ENCODE measurements at regions not wholly inside any gene's neighbourhood (a gene's known extent, or its start where the extent isn't known, plus 50 kb on each side); places are given as distances from the start of the nearest gene placed in this dataset.
A peak's percentile ranks its signal among the peaks of the same experiment; 100 is the strongest.

GRCh38 chr3:116561529-116561928 lies 116.2 kb upstream of the LSAMP start:
- Histone ChIP-seq H3K4me1 (ENCODE audit: insufficient read depth, low read length) (no peaks in the 10 kb centered on the region), H3K36me3 (ENCODE audit: insufficient read depth, low read length) (no peaks in the 10 kb centered on the region), H3K9me3 (ENCODE audit: low read length) (no peaks in the 10 kb centered on the region), H3K27me3 (ENCODE audit: insufficient read depth, low read length, poor library complexity, severe bottlenecking) (no peaks in the 10 kb centered on the region), H3K4me3 (ENCODE audit: low read length) (no peak overlapping the region), H3K27ac (ENCODE audit: low read depth, low read length) (no peak overlapping the region)
- H3K4me1 Mint-ChIP-seq, result no peaks in the 10 kb centered on the region
- H3K9me3 Mint-ChIP-seq, result peaks cover 0 to 12% (median 4%) of the 10 kb centered on the region in 5 donors
- no peaks in the 10 kb centered on the region for H3K27me3 Mint-ChIP-seq
- no peaks in the 10 kb centered on the region for H3K36me3 Mint-ChIP-seq
- CTCF ChIA-PET, result no interaction called here
- no peak overlapping the region for H3K27ac Mint-ChIP-seq
- H3K4me3 Mint-ChIP-seq, result no peak overlapping the region
- DNase-seq, result no peak
- POLR2A ChIA-PET, result no interaction called here

DNA sequence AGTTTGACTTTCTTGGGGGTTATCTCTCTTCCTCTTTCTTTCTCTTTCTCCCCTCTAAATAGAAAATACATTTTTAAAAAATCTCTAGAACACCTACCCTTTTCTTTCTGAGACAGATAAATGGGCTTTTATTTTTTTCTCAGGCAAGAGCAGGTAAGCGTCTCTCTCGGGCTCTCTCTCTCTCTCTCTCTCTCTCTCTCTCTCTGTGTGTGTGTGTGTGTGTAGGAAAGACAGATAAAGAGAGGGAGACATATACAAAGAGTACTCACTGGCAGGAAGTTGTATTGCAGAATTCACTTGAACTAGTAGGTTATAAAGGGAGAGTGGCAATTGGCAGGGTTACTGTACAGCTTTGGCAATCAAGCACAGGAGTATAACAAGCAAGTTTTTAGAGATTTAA lies 118.1 kb upstream of the LSAMP start:
- H3K4me3 Mint-ChIP-seq, result no peak overlapping the region
- H3K4me1 Mint-ChIP-seq, result no peaks in the 10 kb centered on the region
- Histone ChIP-seq H3K27me3 (ENCODE audit: insufficient read depth, low read length, poor library complexity, severe bottlenecking) (no peaks in the 10 kb centered on the region), H3K4me1 (ENCODE audit: insufficient read depth, low read length) (no peaks in the 10 kb centered on the region), H3K4me3 (ENCODE audit: low read length) (no peak overlapping the region), H3K9me3 (ENCODE audit: low read length) (no peaks in the 10 kb centered on the region), H3K36me3 (ENCODE audit: insufficient read depth, low read length) (no peaks in the 10 kb centered on the region), H3K27ac (ENCODE audit: low read depth, low read length) (no peak overlapping the region)
- POLR2A ChIA-PET, result no interaction called here
- H3K36me3 Mint-ChIP-seq, result no peaks in the 10 kb centered on the region
- peaks cover 0 to 12% (median 6%) of the 10 kb centered on the region in 5 donors for H3K9me3 Mint-ChIP-seq
- H3K27me3 Mint-ChIP-seq, result no peaks in the 10 kb centered on the region
- no peak for DNase-seq
- CTCF ChIA-PET, result no interaction called here
- no peak overlapping the region for H3K27ac Mint-ChIP-seq

- ChIA-PET POLR2A (no interaction called here), CTCF (no interaction called here)
- H3K9me3 Mint-ChIP-seq, result peaks cover 0 to 6% (median 5%) of the 10 kb centered on the region in 5 donors
- no peak overlapping the region for H3K27ac Mint-ChIP-seq
- DNase-seq, result no peak
- H3K36me3 Mint-ChIP-seq, result no peaks in the 10 kb centered on the region
- no peaks in the 10 kb centered on the region for H3K9me3 ChIP-seq (ENCODE audit: low read length)
- H3K4me1 Mint-ChIP-seq, result no peaks in the 10 kb centered on the region
- no peaks in the 10 kb centered on the region for H3K27me3 ChIP-seq (ENCODE audit: insufficient read depth, low read length, poor library complexity, severe bottlenecking)
- H3K4me3 Mint-ChIP-seq, result no peak overlapping the region
- H3K27ac ChIP-seq (ENCODE audit: low read depth, low read length), result no peak overlapping the region
- H3K4me1 ChIP-seq (ENCODE audit: insufficient read depth, low read length), result no peaks in the 10 kb centered on the region
- H3K27me3 Mint-ChIP-seq, result peaks cover 0 to 2% of the 10 kb centered on the region in 2 donors
- H3K4me3 ChIP-seq (ENCODE audit: low read length), result no peak overlapping the region
- H3K36me3 ChIP-seq (ENCODE audit: insufficient read depth, low read length), result no peaks in the 10 kb centered on the region
These were observed 121.2 kb upstream of the LSAMP start for GRCh38 chr3:116566478-116566960.

- peaks cover 0 to 8% (median 8%) of the 10 kb centered on the region in 5 donors for H3K9me3 Mint-ChIP-seq
- no peak for DNase-seq
- Histone ChIP-seq H3K36me3 (ENCODE audit: insufficient read depth, low read length) (no peaks in the 10 kb centered on the region), H3K4me3 (ENCODE audit: low read length) (no peak overlapping the region), H3K27ac (ENCODE audit: low read depth, low read length) (no peak overlapping the region), H3K27me3 (ENCODE audit: insufficient read depth, low read length, poor library complexity, severe bottlenecking) (no peaks in the 10 kb centered on the region), H3K9me3 (ENCODE audit: low read length) (no peaks in the 10 kb centered on the region), H3K4me1 (ENCODE audit: insufficient read depth, low read length) (no peaks in the 10 kb centered on the region)
- H3K27me3 Mint-ChIP-seq, result peaks cover 0 to 2% of the 10 kb centered on the region in 2 donors
- ChIA-PET POLR2A (no interaction called here), CTCF (no interaction called here)
- no peaks in the 10 kb centered on the region for H3K4me1 Mint-ChIP-seq
- no peak overlapping the region for H3K27ac Mint-ChIP-seq
- H3K4me3 Mint-ChIP-seq, result no peak overlapping the region
- no peaks in the 10 kb centered on the region for H3K36me3 Mint-ChIP-seq
These were observed 124.3 kb upstream of the LSAMP start for GRCh38 chr3:116569611-116570010.

- POLR2A ChIA-PET, result no interaction called here
- peaks cover 0 to 1% of the 10 kb centered on the region in 2 donors for H3K27me3 Mint-ChIP-seq
- H3K9me3 Mint-ChIP-seq, result peaks cover 0 to 9% (median 5%) of the 10 kb centered on the region in 5 donors
These were observed 129.7 kb upstream of the TUSC7 start for GRCh38 chr3:116579840-116580239.

DNA sequence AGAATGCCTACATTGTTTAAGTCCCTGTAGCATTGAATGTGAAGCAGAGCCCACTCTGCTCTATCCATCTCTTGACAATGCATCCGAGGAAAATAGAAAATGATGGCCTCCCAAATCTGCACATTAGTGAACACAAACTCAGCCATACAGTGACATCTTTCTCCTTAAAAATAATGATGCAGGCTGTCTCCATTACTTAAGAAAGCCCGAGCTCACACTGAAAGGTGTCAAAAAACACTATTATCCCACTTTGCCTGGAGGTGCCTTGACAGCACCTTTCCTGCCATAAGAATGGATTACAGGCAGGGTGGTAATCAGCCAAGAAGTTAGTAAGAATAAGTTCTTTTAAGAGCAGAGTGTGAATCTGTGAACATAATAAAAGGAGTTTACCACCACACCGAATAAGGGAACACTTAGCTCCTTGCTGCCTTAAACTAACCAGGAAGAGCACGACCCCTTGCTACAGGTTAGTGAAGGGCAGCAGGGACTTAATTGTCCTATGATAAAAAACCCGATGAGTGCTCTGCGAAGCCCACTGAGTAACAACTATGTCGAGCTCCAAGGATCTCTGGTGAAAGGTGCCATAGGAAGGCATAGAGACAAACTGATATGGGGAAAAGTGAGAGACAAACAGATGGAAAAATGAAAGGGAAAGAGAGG lies 123.2 kb upstream of the TUSC7 start:
- H3K27ac Mint-ChIP-seq, result peak overlapping the region in 1 of 8 donors; percentile 63
- Histone ChIP-seq H3K9me3 (ENCODE audit: low read length) (no peaks in the 10 kb centered on the region), H3K4me1 (ENCODE audit: insufficient read depth, low read length) (no peaks in the 10 kb centered on the region), H3K27me3 (ENCODE audit: insufficient read depth, low read length, poor library complexity, severe bottlenecking) (no peaks in the 10 kb centered on the region), H3K36me3 (ENCODE audit: insufficient read depth, low read length) (no peaks in the 10 kb centered on the region), H3K4me3 (ENCODE audit: low read length) (no peak overlapping the region), H3K27ac (ENCODE audit: low read depth, low read length) (no peak overlapping the region)
- ChIA-PET POLR2A (no interaction called here), CTCF (no interaction called here)
- no peaks in the 10 kb centered on the region for H3K4me1 Mint-ChIP-seq
- H3K36me3 Mint-ChIP-seq, result no peaks in the 10 kb centered on the region
- peaks cover 0 to 1% of the 10 kb centered on the region in 2 donors for H3K27me3 Mint-ChIP-seq
- H3K4me3 Mint-ChIP-seq, result no peak overlapping the region
- peaks cover 2 to 14% (median 7%) of the 10 kb centered on the region in 5 donors for H3K9me3 Mint-ChIP-seq
- DNase-seq, result no peak

More at GRCh38 chr3:116579840-116580239, 129.7 kb upstream of the TUSC7 start:
- Mint-ChIP-seq H3K4me1 (no peaks in the 10 kb centered on the region), H3K4me3 (no peak overlapping the region), H3K27ac (no peak overlapping the region), H3K36me3 (no peaks in the 10 kb centered on the region)
- Histone ChIP-seq H3K27ac (ENCODE audit: low read depth, low read length) (no peak overlapping the region), H3K4me3 (ENCODE audit: low read length) (no peak overlapping the region), H3K36me3 (ENCODE audit: insufficient read depth, low read length) (no peaks in the 10 kb centered on the region), H3K27me3 (ENCODE audit: insufficient read depth, low read length, poor library complexity, severe bottlenecking) (no peaks in the 10 kb centered on the region), H3K4me1 (ENCODE audit: insufficient read depth, low read length) (no peaks in the 10 kb centered on the region), H3K9me3 (ENCODE audit: low read length) (no peaks in the 10 kb centered on the region)
- DNase-seq, result no peak
- CTCF ChIA-PET, result no interaction called here

- POLR2A ChIA-PET, result no interaction called here
- H3K4me1 Mint-ChIP-seq, result no peaks in the 10 kb centered on the region
- H3K27ac Mint-ChIP-seq, result no peak overlapping the region
- Histone ChIP-seq H3K4me1 (ENCODE audit: insufficient read depth, low read length) (no peaks in the 10 kb centered on the region), H3K9me3 (ENCODE audit: low read length) (no peaks in the 10 kb centered on the region), H3K27ac (ENCODE audit: low read depth, low read length) (no peak overlapping the region), H3K36me3 (ENCODE audit: insufficient read depth, low read length) (no peaks in the 10 kb centered on the region), H3K4me3 (ENCODE audit: low read length) (no peak overlapping the region), H3K27me3 (ENCODE audit: insufficient read depth, low read length, poor library complexity, severe bottlenecking) (no peaks in the 10 kb centered on the region)
- peaks cover 0 to 23% (median 9%) of the 10 kb centered on the region in 5 donors for H3K9me3 Mint-ChIP-seq
- DNase-seq, result no peak
- H3K27me3 Mint-ChIP-seq, result no peaks in the 10 kb centered on the region
- H3K4me3 Mint-ChIP-seq, result no peak overlapping the region
- CTCF ChIA-PET, result no interaction called here
- no peaks in the 10 kb centered on the region for H3K36me3 Mint-ChIP-seq
These were observed 118.3 kb upstream of the TUSC7 start for GRCh38 chr3:116591236-116591635.

DNA sequence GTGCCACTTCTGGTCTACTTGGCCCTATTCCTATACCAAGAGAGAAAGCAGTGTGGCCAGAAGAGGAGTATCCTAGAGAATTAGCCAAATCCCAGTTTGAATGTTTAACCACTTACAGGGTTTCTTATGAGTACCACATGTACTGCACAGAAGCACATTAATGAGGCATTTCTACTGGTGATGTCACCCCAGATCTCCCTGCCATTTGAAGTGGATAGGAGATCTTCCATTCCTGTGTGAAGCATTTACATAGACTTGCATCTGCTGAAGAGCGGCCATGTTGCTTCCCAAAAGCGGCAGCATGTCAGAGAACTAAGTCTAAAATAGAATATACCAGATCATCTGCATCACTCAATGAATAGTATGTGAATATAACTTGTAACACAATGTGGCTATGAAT lies 108.4 kb upstream of the TUSC7 start:
- DNase-seq, result no peak
- ChIA-PET POLR2A (no interaction called here), CTCF (no interaction called here)
- Mint-ChIP-seq H3K9me3 (peaks cover 2 to 6% (median 4%) of the 10 kb centered on the region in 5 donors), H3K4me1 (no peaks in the 10 kb centered on the region), H3K36me3 (no peaks in the 10 kb centered on the region), H3K27ac (no peak overlapping the region), H3K27me3 (no peaks in the 10 kb centered on the region), H3K4me3 (no peak overlapping the region)
- no peak overlapping the region for H3K4me3 ChIP-seq (ENCODE audit: low read length)
- no peaks in the 10 kb centered on the region for H3K9me3 ChIP-seq (ENCODE audit: low read length)
- H3K27me3 ChIP-seq (ENCODE audit: insufficient read depth, low read length, poor library complexity, severe bottlenecking), result no peaks in the 10 kb centered on the region
- H3K4me1 ChIP-seq (ENCODE audit: insufficient read depth, low read length), result no peaks in the 10 kb centered on the region
- H3K27ac ChIP-seq (ENCODE audit: low read depth, low read length), result no peak overlapping the region
- no peaks in the 10 kb centered on the region for H3K36me3 ChIP-seq (ENCODE audit: insufficient read depth, low read length)

Data from CD8-positive, alpha-beta memory T cell (primary cell).